ENCODE measurements at regions not wholly inside any gene's neighbourhood (a gene's known extent, or its start where the extent isn't known, plus 50 kb on each side); places are given as distances from the start of the nearest gene placed in this dataset.

- H3K4ac ChIP-seq (ENCODE audit: low read length), result no peak overlapping the region
- WGBS, 2 donors (ENCODE audit: extremely low coverage in 2 of 2, insufficient read length in 2 of 2, insufficient replicate concordance in 1 of 2), result no CpG with 5 or more reads among the region's 8 CpGs
- H2BK12ac ChIP-seq (ENCODE audit: low read length), result no peak overlapping the region
- peak overlapping the region; percentile 1 for H3K14ac ChIP-seq (ENCODE audit: low read length)
- H3K79me1 ChIP-seq (ENCODE audit: low read depth, low read length), result no peaks in the 10 kb centered on the region
- no peaks in the 10 kb centered on the region for H3K27me3 ChIP-seq (ENCODE audit: control insufficient read depth in 3 of 3, insufficient read depth in 3 of 3, low read depth in 1 of 3, low read length in 3 of 3)
- H2BK5ac ChIP-seq (ENCODE audit: low read length), result no peak overlapping the region
- H2BK120ac ChIP-seq (ENCODE audit: low read depth, low read length), result no peak overlapping the region
- no peak overlapping the region for H3K23ac ChIP-seq (ENCODE audit: low read depth, low read length, poor library complexity)
- no peak overlapping the region for H3K9ac ChIP-seq (ENCODE audit: low read depth, low read length, poor library complexity)
- H4K8ac ChIP-seq (ENCODE audit: low read depth, low read length), result no peak overlapping the region
- peaks cover 0 to 2% of the 10 kb centered on the region in 2 donors for H3K9me3 ChIP-seq (replicated peaks in 1 of 2; ENCODE audit: control insufficient read depth in 2 of 2, insufficient read depth in 1 of 2, low read depth in 1 of 2, low read length in 2 of 2)
- no peak overlapping the region for H2AFZ ChIP-seq (ENCODE audit: low read length)
- H2AK5ac ChIP-seq (ENCODE audit: low read depth, low read length), result no peak overlapping the region
- H3K4me1 ChIP-seq (ENCODE audit: control insufficient read depth in 2 of 2, insufficient read depth in 1 of 2, low read depth in 1 of 2, low read length in 2 of 2), result peaks cover 2 to 24% of the 10 kb centered on the region in 2 donors
- DNase-seq (ENCODE audit: low spot score), result no peak
- H3K4me2 ChIP-seq (ENCODE audit: insufficient read depth, low read length, poor library complexity, severe bottlenecking), result no peak overlapping the region
- H3K18ac ChIP-seq (ENCODE audit: low read length), result peak overlapping the region; percentile 20
- no peaks in the 10 kb centered on the region for H3K36me3 ChIP-seq (replicated peaks in 1 of 2; ENCODE audit: control insufficient read depth in 2 of 2, insufficient read depth in 2 of 2, low read length in 2 of 2)
- H3K4me3 ChIP-seq (ENCODE audit: low read length in 2 of 2), result no peak overlapping the region
- H3K27ac ChIP-seq (replicated peaks; ENCODE audit: low read length), result peak overlapping the region; percentile 9
- no peak overlapping the region for H2BK15ac ChIP-seq (ENCODE audit: low read length)
- H4K91ac ChIP-seq (ENCODE audit: low read depth, low read length, poor library complexity), result no peak overlapping the region
These were observed 509.0 kb downstream of the BUD13 start for GRCh38 chr11:116263770-116264169.

- Histone ChIP-seq H3K4me3 (ENCODE audit: low read length in 2 of 2) (no peak overlapping the region), H2BK15ac (ENCODE audit: low read length) (no peak overlapping the region), H3K23ac (ENCODE audit: low read depth, low read length, poor library complexity) (no peak overlapping the region), H4K91ac (ENCODE audit: low read depth, low read length, poor library complexity) (no peak overlapping the region), H3K14ac (ENCODE audit: low read length) (no peak overlapping the region), H3K9me3 (replicated peaks in 1 of 2; ENCODE audit: control insufficient read depth in 2 of 2, insufficient read depth in 1 of 2, low read depth in 1 of 2, low read length in 2 of 2) (peaks cover 0 to 2% of the 10 kb centered on the region in 2 donors), H3K4ac (ENCODE audit: low read length) (no peak overlapping the region), H3K27me3 (ENCODE audit: control insufficient read depth in 3 of 3, insufficient read depth in 3 of 3, low read depth in 1 of 3, low read length in 3 of 3) (no peaks in the 10 kb centered on the region), H2BK5ac (ENCODE audit: low read length) (no peak overlapping the region), H3K4me2 (ENCODE audit: insufficient read depth, low read length, poor library complexity, severe bottlenecking) (no peak overlapping the region), H2AK5ac (ENCODE audit: low read depth, low read length) (no peak overlapping the region), H3K27ac (replicated peaks; ENCODE audit: low read length) (no peak overlapping the region), H2AFZ (ENCODE audit: low read length) (no peak overlapping the region), H2BK120ac (ENCODE audit: low read depth, low read length) (no peak overlapping the region), H3K9ac (ENCODE audit: low read depth, low read length, poor library complexity) (no peak overlapping the region), H2BK12ac (ENCODE audit: low read length) (no peak overlapping the region), H4K8ac (ENCODE audit: low read depth, low read length) (no peak overlapping the region), H3K79me1 (ENCODE audit: low read depth, low read length) (no peaks in the 10 kb centered on the region), H3K36me3 (replicated peaks in 1 of 2; ENCODE audit: control insufficient read depth in 2 of 2, insufficient read depth in 2 of 2, low read length in 2 of 2) (no peaks in the 10 kb centered on the region), H3K18ac (ENCODE audit: low read length) (peak overlapping the region; percentile 66), H3K4me1 (ENCODE audit: control insufficient read depth in 2 of 2, insufficient read depth in 1 of 2, low read depth in 1 of 2, low read length in 2 of 2) (peaks cover 2 to 24% of the 10 kb centered on the region in 2 donors)
- no CpG with 5 or more reads among the region's 3 CpGs for WGBS, 2 donors (ENCODE audit: extremely low coverage in 2 of 2, insufficient read length in 2 of 2, insufficient replicate concordance in 1 of 2)
- DNase-seq (ENCODE audit: low spot score), result no peak
These were observed 509.8 kb downstream of the BUD13 start for GRCh38 chr11:116263019-116263418.

GRCh38 chr11:116262370-116262769, 510.4 kb downstream of the BUD13 start:
- Histone ChIP-seq H3K27me3 (ENCODE audit: control insufficient read depth in 3 of 3, insufficient read depth in 3 of 3, low read depth in 1 of 3, low read length in 3 of 3) (no peaks in the 10 kb centered on the region), H3K9me3 (replicated peaks in 1 of 2; ENCODE audit: control insufficient read depth in 2 of 2, insufficient read depth in 1 of 2, low read depth in 1 of 2, low read length in 2 of 2) (peaks cover 0 to 2% of the 10 kb centered on the region in 2 donors), H3K4me3 (ENCODE audit: low read length in 2 of 2) (no peak overlapping the region), H3K4me1 (ENCODE audit: control insufficient read depth in 2 of 2, insufficient read depth in 1 of 2, low read depth in 1 of 2, low read length in 2 of 2) (peaks cover 2 to 24% of the 10 kb centered on the region in 2 donors), H2BK15ac (ENCODE audit: low read length) (no peak overlapping the region), H3K23ac (ENCODE audit: low read depth, low read length, poor library complexity) (no peak overlapping the region), H4K8ac (ENCODE audit: low read depth, low read length) (no peak overlapping the region), H3K4me2 (ENCODE audit: insufficient read depth, low read length, poor library complexity, severe bottlenecking) (no peak overlapping the region), H3K14ac (ENCODE audit: low read length) (no peak overlapping the region), H3K18ac (ENCODE audit: low read length) (no peak overlapping the region), H3K4ac (ENCODE audit: low read length) (no peak overlapping the region), H3K36me3 (replicated peaks in 1 of 2; ENCODE audit: control insufficient read depth in 2 of 2, insufficient read depth in 2 of 2, low read length in 2 of 2) (no peaks in the 10 kb centered on the region), H2AK5ac (ENCODE audit: low read depth, low read length) (peak overlapping the region; percentile 67), H4K91ac (ENCODE audit: low read depth, low read length, poor library complexity) (no peak overlapping the region), H3K27ac (replicated peaks; ENCODE audit: low read length) (no peak overlapping the region), H3K79me1 (ENCODE audit: low read depth, low read length) (no peaks in the 10 kb centered on the region), H2BK12ac (ENCODE audit: low read length) (no peak overlapping the region), H2BK5ac (ENCODE audit: low read length) (no peak overlapping the region), H2AFZ (ENCODE audit: low read length) (no peak overlapping the region), H2BK120ac (ENCODE audit: low read depth, low read length) (no peak overlapping the region), H3K9ac (ENCODE audit: low read depth, low read length, poor library complexity) (no peak overlapping the region)
- no CpG with 5 or more reads among the region's 1 CpG for WGBS, 2 donors (ENCODE audit: extremely low coverage in 2 of 2, insufficient read length in 2 of 2, insufficient replicate concordance in 1 of 2)
- DNase-seq (ENCODE audit: low spot score), result no peak

- no peak overlapping the region for H3K27ac ChIP-seq (replicated peaks; ENCODE audit: low read length)
- H3K27me3 ChIP-seq (ENCODE audit: control insufficient read depth in 3 of 3, insufficient read depth in 3 of 3, low read depth in 1 of 3, low read length in 3 of 3), result no peaks in the 10 kb centered on the region
- H3K18ac ChIP-seq (ENCODE audit: low read length), result no peak overlapping the region
- no peak for DNase-seq (ENCODE audit: low spot score)
- no peak overlapping the region for H3K4me3 ChIP-seq (ENCODE audit: low read length in 2 of 2)
- no peak overlapping the region for H2BK15ac ChIP-seq (ENCODE audit: low read length)
- no peak overlapping the region for H4K91ac ChIP-seq (ENCODE audit: low read depth, low read length, poor library complexity)
- H2AFZ ChIP-seq (ENCODE audit: low read length), result no peak overlapping the region
- H2BK5ac ChIP-seq (ENCODE audit: low read length), result no peak overlapping the region
- no peak overlapping the region for H2AK5ac ChIP-seq (ENCODE audit: low read depth, low read length)
- H3K79me1 ChIP-seq (ENCODE audit: low read depth, low read length), result no peaks in the 10 kb centered on the region
- H3K23ac ChIP-seq (ENCODE audit: low read depth, low read length, poor library complexity), result no peak overlapping the region
- no CpG with 5 or more reads among the region's 8 CpGs for WGBS, 2 donors (ENCODE audit: extremely low coverage in 2 of 2, insufficient read length in 2 of 2, insufficient replicate concordance in 1 of 2)
- H3K4ac ChIP-seq (ENCODE audit: low read length), result no peak overlapping the region
- no peak overlapping the region for H2BK120ac ChIP-seq (ENCODE audit: low read depth, low read length)
- H2BK12ac ChIP-seq (ENCODE audit: low read length), result no peak overlapping the region
- no peak overlapping the region for H3K14ac ChIP-seq (ENCODE audit: low read length)
- H3K36me3 ChIP-seq (replicated peaks in 1 of 2; ENCODE audit: control insufficient read depth in 2 of 2, insufficient read depth in 2 of 2, low read length in 2 of 2), result no peaks in the 10 kb centered on the region
- H3K4me1 ChIP-seq (ENCODE audit: control insufficient read depth in 2 of 2, insufficient read depth in 1 of 2, low read depth in 1 of 2, low read length in 2 of 2), result peaks cover 2 to 23% of the 10 kb centered on the region in 2 donors
- peaks cover 0 to 2% of the 10 kb centered on the region in 2 donors for H3K9me3 ChIP-seq (replicated peaks in 1 of 2; ENCODE audit: control insufficient read depth in 2 of 2, insufficient read depth in 1 of 2, low read depth in 1 of 2, low read length in 2 of 2)
- H4K8ac ChIP-seq (ENCODE audit: low read depth, low read length), result no peak overlapping the region
- H3K4me2 ChIP-seq (ENCODE audit: insufficient read depth, low read length, poor library complexity, severe bottlenecking), result no peak overlapping the region
- H3K9ac ChIP-seq (ENCODE audit: low read depth, low read length, poor library complexity), result no peak overlapping the region
These were observed 511.2 kb downstream of the BUD13 start for GRCh38 chr11:116261606-116262005.

All from neuronal stem cell (in vitro differentiated cells).